Colonic mucosa (tissue), 4 donors: ENCODE measurements at regions not wholly inside any gene's neighbourhood (a gene's known extent, or its start where the extent isn't known, plus 50 kb on each side); places are given as distances from the start of the nearest gene placed in this dataset.

ENCODE experiments used
- DNase-seq: peaks from one replicate; pipeline ENCODE4 v3.0.0-alpha.2; 2020
- H3K27ac ChIP-seq: fragments of 200-600 bp; one replicate; pipeline ENCODE4 v1.8.0; 2021
- H3K27me3 ChIP-seq: fragments of 200-600 bp; one replicate; pipeline ENCODE4 v1.8.0; 2021
- H3K36me3 ChIP-seq: fragments of 200-600 bp; one replicate; pipeline ENCODE4 v1.8.0; 2021
- H3K4me1 ChIP-seq: fragments of 200-600 bp; one replicate; pipeline ENCODE4 v1.8.0; 2021; ENCODE audit warnings: mild to moderate bottlenecking
- H3K4me3 ChIP-seq: fragments of 200-600 bp; one replicate; pipeline ENCODE4 v1.8.0; 2021
- H3K9ac ChIP-seq, 2 donors: one replicate each; pipeline ENCODE4 v1.7.0; 2013; ENCODE audit warnings: control low read depth in 2 of 2, low read depth in 2 of 2, low read length in 2 of 2
- H3K9me3 ChIP-seq: fragments of 200-600 bp; one replicate; pipeline ENCODE4 v1.8.0; 2021
- CTCF ChIP-seq: fragments of 200-600 bp; IDR thresholded peaks from one replicate; pipeline ENCODE4 v1.8.0; 2022; ENCODE audit warnings: antibody characterized with exemption, mild to moderate bottlenecking
- intact Hi-C: fragments of 100-400 bp; cut with DNase I; formaldehyde crosslinking; loops from one replicate; pipeline ENCODE4 v1.14.1; 2022
- donor health status: healthy.
- donor health status: DM: no; HTN: no; CAD: no.
- donor health status: DM: no; HTN: no; CAD: no.

- Histone ChIP-seq H3K4me3 (no peak overlapping the region), H3K27me3 (no peaks in the 10 kb centered on the region), H3K27ac (no peak overlapping the region), H3K36me3 (no peaks in the 10 kb centered on the region), H3K9me3 (no peaks in the 10 kb centered on the region), H3K4me1 (no peaks in the 10 kb centered on the region), H3K9ac (no peak overlapping the region)
- no peak for TF ChIP-seq CTCF
- no peak for DNase-seq
- intact Hi-C loops = no loop called here
Measured at GRCh38 chr6:122890250-122890649, 101.2 kb downstream of the SMPDL3A start.

GRCh38 chr6:122894791-122895190 is 101.2 kb upstream of the CLVS2 start:
- Histone ChIP-seq H3K4me1 (no peaks in the 10 kb centered on the region), H3K36me3 (no peaks in the 10 kb centered on the region), H3K27me3 (no peaks in the 10 kb centered on the region), H3K4me3 (no peak overlapping the region), H3K9ac (no peak overlapping the region), H3K9me3 (no peaks in the 10 kb centered on the region), H3K27ac (no peak overlapping the region)
- no peak for TF ChIP-seq CTCF
- intact Hi-C loops = no loop called here
- DNase-seq = no peak

- no peak overlapping the region for H3K27ac ChIP-seq
- intact Hi-C loops = no loop called here
- no peak for TF ChIP-seq CTCF
- H3K27me3 ChIP-seq = no peaks in the 10 kb centered on the region
- no peak overlapping the region for H3K9ac ChIP-seq
- no peak overlapping the region for H3K4me3 ChIP-seq
- no peaks in the 10 kb centered on the region for H3K9me3 ChIP-seq
- no peak for DNase-seq
- no peaks in the 10 kb centered on the region for H3K36me3 ChIP-seq
- no peaks in the 10 kb centered on the region for H3K4me1 ChIP-seq
Measured at GRCh38 chr6:122902326-122902725, 93.7 kb upstream of the CLVS2 start.

- H3K36me3 ChIP-seq = no peaks in the 10 kb centered on the region
- H3K9me3 ChIP-seq = no peaks in the 10 kb centered on the region
- intact Hi-C loops = no loop called here
- no peak overlapping the region for H3K27ac ChIP-seq
- no peak overlapping the region for H3K9ac ChIP-seq
- no peak for DNase-seq
- no peak overlapping the region for H3K4me3 ChIP-seq
- TF ChIP-seq CTCF = no peak
- H3K27me3 ChIP-seq = no peaks in the 10 kb centered on the region
- no peaks in the 10 kb centered on the region for H3K4me1 ChIP-seq
Measured at GRCh38 chr6:122903266-122903915, 92.6 kb upstream of the CLVS2 start.

- DNase-seq = no peak
- TF ChIP-seq CTCF = no peak
- H3K27me3 ChIP-seq = no peaks in the 10 kb centered on the region
- H3K4me3 ChIP-seq = no peak overlapping the region
- H3K9me3 ChIP-seq = no peaks in the 10 kb centered on the region
- H3K9ac ChIP-seq = no peak overlapping the region
- no peak overlapping the region for H3K27ac ChIP-seq
- H3K4me1 ChIP-seq = no peaks in the 10 kb centered on the region
- H3K36me3 ChIP-seq = no peaks in the 10 kb centered on the region
- intact Hi-C loops = no loop called here
Measured at GRCh38 chr6:122904166-122904565, 91.9 kb upstream of the CLVS2 start.
